ENCODE measurements at regions not wholly inside any gene's neighbourhood (a gene's known extent, or its start where the extent isn't known, plus 50 kb on each side); places are given as distances from the start of the nearest gene placed in this dataset.

DNA sequence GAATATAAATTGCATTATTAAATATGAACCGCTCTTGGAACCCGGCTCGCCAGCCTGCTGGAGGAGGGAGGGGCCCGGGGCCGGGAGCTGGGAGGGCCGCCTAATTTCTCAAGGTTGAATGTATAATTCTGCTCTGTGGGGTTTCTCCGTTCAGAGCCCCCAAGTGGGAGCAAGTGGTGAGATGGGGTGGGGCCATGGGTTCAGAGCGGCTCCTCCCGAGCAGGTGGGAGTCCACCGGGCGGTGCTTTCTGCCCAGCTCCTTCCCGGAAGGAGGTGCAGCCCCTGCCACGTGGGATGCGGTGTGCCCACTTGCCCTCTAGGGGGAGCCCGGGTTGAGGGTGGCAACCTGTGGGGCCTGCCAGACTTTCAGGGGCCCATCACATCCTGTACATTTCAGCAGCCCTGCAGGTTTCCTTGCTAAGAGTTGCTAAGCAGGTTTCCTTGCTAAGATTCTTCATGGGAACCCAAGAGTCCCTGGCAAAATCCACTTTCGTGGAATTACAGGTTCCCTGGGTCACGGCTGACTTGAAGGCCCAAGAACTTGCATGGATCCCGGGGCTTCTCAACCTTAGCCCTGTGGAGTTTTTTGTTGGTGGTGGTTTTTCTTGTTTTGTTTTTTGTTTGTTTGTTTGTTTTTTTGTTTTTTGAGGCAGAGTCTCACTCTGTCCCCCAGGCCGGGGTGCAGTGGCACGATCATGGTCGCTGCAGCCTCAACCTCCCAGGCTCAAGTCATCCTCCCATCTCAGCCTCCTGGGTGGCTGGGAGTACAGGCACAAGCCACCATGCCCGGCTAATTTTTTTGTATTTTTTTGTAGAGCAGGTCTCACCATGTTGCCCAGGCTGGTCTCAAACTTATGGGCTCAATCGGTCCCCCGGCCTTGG lies 196.7 kb upstream of the GSE1 start (continued):
- no peak for TF ChIP-seq SP1 (IDR thresholded peaks at IDR 0.05)
- peak; percentile 49; the same call in 1 of the 2 replicates for TF ChIP-seq SP1 (CRISPR knock-in tag; IDR thresholded peaks at IDR 0.05)
- TF ChIP-seq ZC3H4 (CRISPR knock-in tag; IDR thresholded peaks at IDR 0.05; ENCODE audit: borderline replicate concordance) = no peak
- TF ChIP-seq ZNF20 (CRISPR knock-in tag; IDR thresholded peaks at IDR 0.05) = no peak
- peak; percentile 41; the same call in 1 of the 2 replicates for TF ChIP-seq ZFY (CRISPR knock-in tag; IDR thresholded peaks at IDR 0.05)
- no peak for TF ChIP-seq ZXDC (CRISPR knock-in tag; IDR thresholded peaks at IDR 0.05)
- TF ChIP-seq ZSCAN21 (CRISPR knock-in tag; IDR thresholded peaks at IDR 0.05; ENCODE audit: borderline replicate concordance) = no peak
- TF ChIP-seq MBNL3 (CRISPR knock-in tag; conservative IDR thresholded peaks at IDR 0.05) = no peak
- no peak for TF ChIP-seq RFX3 (CRISPR knock-in tag; IDR thresholded peaks at IDR 0.05)
- no peak for TF ChIP-seq PLRG1 (conservative IDR thresholded peaks at IDR 0.05)
- TF ChIP-seq, protein P1, sequence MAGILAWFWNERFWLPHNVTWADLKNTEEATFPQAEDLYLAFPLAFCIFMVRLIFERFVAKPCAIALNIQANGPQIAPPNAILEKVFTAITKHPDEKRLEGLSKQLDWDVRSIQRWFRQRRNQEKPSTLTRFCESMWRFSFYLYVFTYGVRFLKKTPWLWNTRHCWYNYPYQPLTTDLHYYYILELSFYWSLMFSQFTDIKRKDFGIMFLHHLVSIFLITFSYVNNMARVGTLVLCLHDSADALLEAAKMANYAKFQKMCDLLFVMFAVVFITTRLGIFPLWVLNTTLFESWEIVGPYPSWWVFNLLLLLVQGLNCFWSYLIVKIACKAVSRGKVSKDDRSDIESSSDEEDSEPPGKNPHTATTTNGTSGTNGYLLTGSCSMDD (CRISPR knock-in tag; IDR thresholded peaks at IDR 0.05) = no peak
- no peak for TF ChIP-seq ZKSCAN8 (CRISPR knock-in tag; IDR thresholded peaks at IDR 0.05; ENCODE audit: borderline replicate concordance)
- TF ChIP-seq, protein P2, sequence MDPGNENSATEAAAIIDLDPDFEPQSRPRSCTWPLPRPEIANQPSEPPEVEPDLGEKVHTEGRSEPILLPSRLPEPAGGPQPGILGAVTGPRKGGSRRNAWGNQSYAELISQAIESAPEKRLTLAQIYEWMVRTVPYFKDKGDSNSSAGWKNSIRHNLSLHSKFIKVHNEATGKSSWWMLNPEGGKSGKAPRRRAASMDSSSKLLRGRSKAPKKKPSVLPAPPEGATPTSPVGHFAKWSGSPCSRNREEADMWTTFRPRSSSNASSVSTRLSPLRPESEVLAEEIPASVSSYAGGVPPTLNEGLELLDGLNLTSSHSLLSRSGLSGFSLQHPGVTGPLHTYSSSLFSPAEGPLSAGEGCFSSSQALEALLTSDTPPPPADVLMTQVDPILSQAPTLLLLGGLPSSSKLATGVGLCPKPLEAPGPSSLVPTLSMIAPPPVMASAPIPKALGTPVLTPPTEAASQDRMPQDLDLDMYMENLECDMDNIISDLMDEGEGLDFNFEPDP (CRISPR knock-in tag; conservative IDR thresholded peaks at IDR 0.05) = no peak
- TF ChIP-seq NAIF1 (CRISPR knock-in tag; IDR thresholded peaks at IDR 0.05; ENCODE audit: borderline replicate concordance) = no peak
- no peak for TF ChIP-seq KLF15 (CRISPR knock-in tag; IDR thresholded peaks at IDR 0.05; ENCODE audit: borderline replicate concordance)
- peak; percentile 65 for TF ChIP-seq KAT8 (CRISPR knock-in tag; IDR thresholded peaks at IDR 0.05)
- TF ChIP-seq, protein P3, sequence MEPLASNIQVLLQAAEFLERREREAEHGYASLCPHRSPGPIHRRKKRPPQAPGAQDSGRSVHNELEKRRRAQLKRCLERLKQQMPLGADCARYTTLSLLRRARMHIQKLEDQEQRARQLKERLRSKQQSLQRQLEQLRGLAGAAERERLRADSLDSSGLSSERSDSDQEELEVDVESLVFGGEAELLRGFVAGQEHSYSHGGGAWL (CRISPR knock-in tag; IDR thresholded peaks at IDR 0.05) = peak; percentile 49
- no peak for TF ChIP-seq ZNF816 (CRISPR knock-in tag; IDR thresholded peaks at IDR 0.05; ENCODE audit: borderline replicate concordance)
- TF ChIP-seq ZNF800 (CRISPR knock-in tag; IDR thresholded peaks at IDR 0.05) = no peak
- TF ChIP-seq SP140L (CRISPR knock-in tag; IDR thresholded peaks at IDR 0.05; ENCODE audit: borderline replicate concordance) = no peak
- no peak for TF ChIP-seq GTF3A (CRISPR knock-in tag; conservative IDR thresholded peaks at IDR 0.05)
- peak; percentile 71 for TF ChIP-seq STAG1 (CRISPR knock-in tag; IDR thresholded peaks at IDR 0.05)
- TF ChIP-seq STAT5B (CRISPR knock-in tag; IDR thresholded peaks at IDR 0.05) = no peak
- no peak for TF ChIP-seq ZNF331 (CRISPR knock-in tag; IDR thresholded peaks at IDR 0.05)
